H54 (cell line): ENCODE measurements at regions not wholly inside any gene's neighbourhood (a gene's known extent, or its start where the extent isn't known, plus 50 kb on each side); places are given as distances from the start of the nearest gene placed in this dataset.

ENCODE experiments used
- DNase-seq: peaks from one replicate; pipeline ENCODE4 v3.0.0; 2011; ENCODE audit warnings: low spot score, mixed read lengths; ENCODE audit not compliant: insufficient read length
- FAIRE-seq: peaks from 3 replicates; lab custom pipeline; 2011; peaks lifted over from hg19 to GRCh38; lab: Jason Lieb, UNC
- POLR2A ChIP-seq: IDR thresholded peaks from 2 replicates; pipeline ENCODE4 v1.6.1; 2011; ENCODE audit warnings: low read depth, mild to moderate bottlenecking, low read length

DNA sequence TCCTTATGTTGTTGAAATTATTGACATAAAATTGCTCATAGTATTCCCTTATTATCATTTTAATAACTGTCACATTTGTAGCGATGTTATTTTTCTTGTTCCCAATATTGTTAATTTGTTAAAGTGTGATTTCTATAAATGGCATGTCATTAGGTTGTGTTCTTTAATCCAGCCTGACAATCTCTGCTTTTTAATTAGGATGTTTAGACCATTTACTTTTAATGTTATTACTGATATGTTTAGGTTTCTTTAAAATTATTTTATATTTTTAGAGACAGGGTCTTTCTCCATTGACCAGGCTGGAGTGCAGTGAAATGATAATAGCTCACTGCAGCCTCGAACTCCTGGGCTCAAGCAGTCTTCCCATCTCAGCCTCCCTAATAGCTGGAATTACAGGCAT lies 408.5 kb downstream of the DLEU7 start:
- FAIRE-seq: no peak
- DNase-seq: no peak
- no peak for TF ChIP-seq POLR2A

DNA sequence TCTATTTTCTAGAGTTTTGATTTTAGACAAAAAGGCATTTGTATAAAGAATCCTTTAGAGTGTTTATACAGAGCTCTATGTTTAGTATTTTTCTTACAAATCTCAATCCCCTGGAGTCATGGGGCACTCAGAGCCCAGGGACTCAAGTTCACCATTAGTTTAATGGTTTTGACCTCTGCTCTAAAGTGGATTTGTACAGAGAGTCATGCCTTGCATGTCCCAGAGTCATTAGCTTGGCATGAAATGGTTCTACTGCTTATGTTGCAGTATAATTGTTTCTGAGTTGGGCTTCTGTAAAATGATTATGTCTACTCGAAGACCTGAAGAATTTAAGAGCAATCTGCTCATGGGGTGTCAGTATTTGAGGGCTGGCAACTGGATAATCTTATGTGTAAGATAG lies 406.2 kb downstream of the DLEU7 start:
- no peak for TF ChIP-seq POLR2A
- no peak for FAIRE-seq
- DNase-seq: no peak

DNA sequence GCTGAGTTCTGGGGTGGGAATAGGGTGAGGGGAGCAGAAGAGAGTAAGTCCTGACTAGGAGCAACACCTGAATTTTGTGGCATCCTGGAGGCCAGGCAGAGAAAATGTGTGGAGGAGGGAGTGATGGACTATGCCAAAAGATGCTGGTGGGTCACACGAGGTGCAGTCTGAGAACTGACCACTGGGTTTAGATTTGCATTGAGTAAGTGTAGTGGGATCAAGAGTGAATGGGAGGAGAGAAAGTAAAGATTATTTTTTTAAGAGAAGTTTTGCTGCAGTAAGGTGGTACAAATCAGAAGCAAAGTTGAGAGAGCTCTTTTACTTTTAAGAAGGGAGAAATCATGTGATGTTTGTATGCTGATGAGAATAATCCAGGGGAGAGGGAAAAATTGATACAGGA lies 405.1 kb downstream of the DLEU7 start:
- FAIRE-seq (no peak), DNase-seq (no peak)
- no peak for TF ChIP-seq POLR2A

DNA sequence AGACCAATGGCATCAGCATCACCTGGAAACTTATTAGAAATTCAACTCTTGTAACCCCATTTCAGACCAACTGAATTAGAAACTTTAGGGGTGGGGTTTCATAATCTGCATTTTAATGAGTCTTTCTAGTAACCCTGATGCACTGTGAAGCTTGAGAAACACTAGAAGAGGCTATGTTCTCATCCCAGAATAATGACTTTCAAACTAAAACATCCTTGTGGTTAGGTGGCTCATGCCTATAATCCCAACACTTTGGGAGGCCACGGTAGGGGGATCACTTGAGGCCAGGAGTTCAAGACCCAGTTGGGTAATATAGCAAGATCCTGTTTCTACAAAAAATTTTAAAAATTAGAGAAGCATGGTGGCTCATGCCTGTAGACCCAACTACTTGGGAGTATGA lies 402.4 kb downstream of the DLEU7 start:
- DNase-seq (no peak), FAIRE-seq (no peak)
- no peak for TF ChIP-seq POLR2A

DNA sequence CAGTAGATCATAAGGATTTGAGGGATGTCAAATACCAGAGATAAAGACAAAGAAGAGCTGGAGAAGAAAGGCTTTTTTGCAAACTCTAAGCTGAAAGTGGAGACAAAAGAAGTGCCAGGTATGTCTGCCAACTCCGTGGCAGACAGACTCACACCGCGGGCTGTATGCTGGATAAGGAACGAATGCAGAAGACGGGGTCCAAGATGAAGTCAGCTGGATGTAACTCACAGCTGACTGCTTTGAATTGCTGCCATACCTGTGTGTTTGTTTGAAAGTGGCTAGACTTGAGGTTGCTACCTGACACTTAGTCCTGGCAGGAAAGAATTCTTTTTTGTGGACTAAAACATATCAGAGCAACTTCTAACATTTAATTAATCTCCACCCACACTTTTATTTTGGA lies 398.8 kb downstream of the DLEU7 start:
- DNase-seq (no peak), FAIRE-seq (no peak)
- no peak for TF ChIP-seq POLR2A

DNA sequence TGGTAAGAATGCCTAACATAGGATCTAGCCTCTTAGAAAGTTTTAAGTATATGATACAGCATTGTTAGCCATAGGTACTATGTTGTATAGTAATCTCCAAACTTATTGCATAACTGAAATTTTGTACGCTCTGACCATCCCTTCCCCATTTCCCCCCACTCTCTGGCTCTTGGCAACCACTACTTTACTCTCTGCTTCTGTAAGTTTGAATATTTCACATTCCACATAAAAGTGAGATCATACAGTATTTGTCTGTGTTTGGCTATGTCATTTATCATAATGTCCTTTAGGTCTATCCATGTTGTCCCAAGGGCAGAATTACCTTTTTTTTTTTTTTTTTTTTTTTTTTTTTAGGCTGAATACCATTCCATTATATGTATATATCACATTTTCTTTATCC lies 396.9 kb downstream of the DLEU7 start:
- no peak for TF ChIP-seq POLR2A
- no peak for DNase-seq
- no peak for FAIRE-seq

DNA sequence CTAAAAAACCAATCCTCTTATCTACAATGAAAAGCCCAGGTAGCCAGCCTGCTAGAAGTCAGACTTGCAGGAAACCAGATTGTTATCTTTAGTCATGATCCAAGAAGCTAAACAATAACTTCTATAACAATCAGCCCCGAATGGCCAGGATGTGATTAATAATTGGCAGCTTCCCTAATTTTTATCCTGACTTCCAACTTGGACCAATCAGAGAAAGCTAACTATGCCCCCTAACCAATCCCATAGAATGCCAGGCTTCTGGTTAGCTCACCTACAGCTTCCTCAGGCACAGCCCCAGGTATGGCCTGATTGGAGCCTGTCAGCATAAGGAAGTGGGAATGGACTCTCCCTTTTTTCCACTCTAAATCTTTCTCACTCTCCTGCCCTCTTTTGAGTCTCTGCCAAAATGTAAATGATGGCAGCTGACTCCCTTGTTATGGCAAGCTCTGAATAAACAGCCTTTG lies 394.9 kb downstream of the DLEU7 start:
- no peak for DNase-seq
- no peak for TF ChIP-seq POLR2A
- no peak for FAIRE-seq

DNA sequence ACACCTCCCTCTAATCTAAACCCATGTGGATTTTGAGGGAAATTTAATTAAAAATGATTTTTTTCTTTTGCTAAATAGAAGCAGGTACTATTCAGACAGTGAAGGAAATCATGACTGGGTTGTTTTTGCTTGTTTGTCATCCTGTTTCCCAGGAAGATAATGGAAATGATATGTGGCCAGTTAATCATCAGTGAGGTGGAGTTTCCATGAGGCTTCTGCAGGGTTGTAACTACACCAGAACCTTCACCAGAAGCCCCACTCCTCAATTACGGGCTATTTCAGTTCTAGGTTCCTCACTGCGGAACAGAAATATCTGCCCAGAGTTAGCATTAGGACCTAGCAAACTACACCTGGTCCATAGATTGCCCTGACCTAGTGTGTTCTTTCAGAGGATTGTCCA lies 394.0 kb downstream of the DLEU7 start:
- no peak for TF ChIP-seq POLR2A
- no peak for DNase-seq
- FAIRE-seq: no peak

DNA sequence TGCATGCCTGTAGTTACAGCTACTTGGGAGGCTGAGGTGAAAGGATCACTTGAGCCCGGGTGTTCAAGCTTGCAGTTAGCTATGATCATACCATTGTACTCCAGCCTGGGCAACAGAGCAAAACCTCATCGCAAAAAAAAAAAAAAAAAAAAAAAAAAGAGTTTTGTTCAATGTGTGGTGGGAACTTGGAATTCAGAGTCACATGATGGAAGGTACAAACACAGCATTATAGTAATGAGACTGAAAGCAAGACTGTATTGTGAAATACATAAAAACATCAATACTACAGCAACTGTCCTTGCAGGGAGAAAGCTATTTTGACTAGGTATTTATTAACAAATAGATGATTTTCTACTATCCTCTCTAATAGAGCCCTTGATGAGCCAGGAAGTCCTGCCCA lies 393.2 kb downstream of the DLEU7 start:
- DNase-seq (no peak), FAIRE-seq (no peak)
- no peak for TF ChIP-seq POLR2A

DNA sequence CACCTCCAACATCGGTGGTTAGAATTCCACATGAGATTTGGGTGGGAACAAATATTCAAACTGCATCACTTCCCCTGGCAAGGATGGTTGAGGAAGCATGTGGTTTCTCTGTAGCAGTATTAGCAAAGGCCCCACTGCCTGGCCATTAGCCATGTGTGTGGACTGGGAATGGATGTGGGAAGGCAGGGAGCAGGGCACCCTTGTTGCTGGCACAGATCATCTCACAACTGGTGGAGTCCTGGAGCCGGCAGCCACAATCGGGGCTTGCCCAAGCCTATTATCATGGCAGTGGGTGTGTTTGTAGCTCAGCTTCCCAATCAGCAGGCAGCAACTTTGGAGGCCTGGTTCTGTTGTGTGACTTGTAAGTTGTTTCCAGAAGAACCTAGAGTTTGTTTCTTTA lies 391.9 kb downstream of the DLEU7 start:
- DNase-seq (no peak), FAIRE-seq (no peak)
- no peak for TF ChIP-seq POLR2A

DNA sequence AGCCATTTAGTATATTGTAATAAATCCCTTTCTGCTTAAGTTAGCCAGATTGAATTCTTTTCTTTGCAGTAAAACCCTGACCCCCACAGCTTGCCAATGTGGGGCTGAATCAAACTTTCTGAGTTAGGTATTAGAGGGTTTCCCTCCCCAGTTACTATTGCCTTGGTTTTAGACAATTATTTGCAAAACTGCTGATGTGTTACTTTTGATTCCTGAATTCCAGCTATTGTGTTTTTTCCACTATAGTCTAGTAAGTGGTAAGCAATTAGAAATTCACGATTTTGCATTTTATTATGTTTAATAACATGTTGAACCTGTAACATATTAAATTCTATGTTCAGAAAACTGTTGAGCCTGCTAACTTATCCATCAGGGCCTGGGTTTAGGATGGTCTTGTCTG lies 391.5 kb downstream of the DLEU7 start:
- TF ChIP-seq POLR2A: no peak
- FAIRE-seq (no peak), DNase-seq (no peak)

DNA sequence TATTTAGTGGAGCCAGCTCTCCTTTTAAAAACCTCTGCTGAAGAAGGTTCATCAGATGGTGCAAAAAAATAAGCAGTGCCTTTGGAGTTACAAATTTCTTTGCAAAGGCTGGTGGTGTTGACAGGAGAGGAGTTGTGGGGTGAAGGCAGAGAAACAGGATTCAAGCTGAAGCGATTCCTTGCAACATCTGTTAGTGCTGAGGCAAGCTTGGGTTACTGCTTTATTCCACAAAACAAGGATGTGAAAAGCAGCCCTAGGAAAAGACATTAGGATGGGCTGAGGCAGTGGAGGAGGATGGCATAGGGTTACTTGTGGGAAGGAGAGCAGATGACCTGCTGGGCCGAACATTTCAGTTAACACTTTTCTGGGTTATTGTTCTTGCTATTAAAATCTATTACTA lies 390.7 kb downstream of the DLEU7 start:
- TF ChIP-seq POLR2A: no peak
- no peak for DNase-seq

DNA sequence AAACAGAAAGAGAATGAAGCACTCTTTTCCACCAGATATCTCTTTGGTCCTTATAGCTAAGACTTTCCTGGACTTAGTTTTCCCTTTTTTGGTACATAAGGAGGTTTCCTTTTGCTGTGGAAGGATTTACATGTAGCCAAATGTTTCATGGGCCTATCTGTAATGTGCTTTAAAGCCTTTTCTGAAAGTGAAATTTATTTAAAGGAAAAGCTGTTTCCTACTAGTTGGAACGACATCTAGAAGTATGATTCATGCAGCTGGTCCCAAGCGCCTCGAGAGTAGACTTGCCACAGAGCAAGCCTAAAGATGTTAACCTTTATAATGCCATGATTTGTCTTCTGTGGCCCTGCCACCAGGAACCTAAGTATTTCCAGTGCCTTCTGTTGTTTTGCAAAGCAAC lies 390.3 kb downstream of the DLEU7 start:
- no peak for DNase-seq
- FAIRE-seq: no peak
- TF ChIP-seq POLR2A: no peak

More for the DNA sequence above, 390.7 kb downstream of the DLEU7 start:
- FAIRE-seq: no peak

DNA sequence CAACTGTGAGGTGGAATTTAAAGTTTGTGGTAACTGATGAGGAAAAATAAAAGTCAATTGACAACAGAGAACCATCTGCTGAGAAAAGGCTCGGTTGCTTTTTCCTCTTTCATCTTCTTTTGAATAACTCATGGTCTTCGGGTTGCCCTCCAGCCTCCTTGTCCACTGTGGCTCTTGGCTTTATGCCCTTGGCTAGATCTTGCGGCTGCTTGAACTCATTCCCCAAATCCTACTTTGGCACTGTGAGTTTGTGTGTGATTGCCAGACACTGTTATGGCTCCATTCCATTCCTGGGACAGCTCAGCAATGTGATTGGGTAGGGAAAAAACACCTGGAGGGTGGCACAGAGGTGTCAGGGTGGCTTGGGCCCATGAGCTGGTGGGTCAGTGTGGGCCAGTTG lies 387.4 kb downstream of the DLEU7 start:
- no peak for TF ChIP-seq POLR2A
- DNase-seq (no peak), FAIRE-seq (no peak)

DNA sequence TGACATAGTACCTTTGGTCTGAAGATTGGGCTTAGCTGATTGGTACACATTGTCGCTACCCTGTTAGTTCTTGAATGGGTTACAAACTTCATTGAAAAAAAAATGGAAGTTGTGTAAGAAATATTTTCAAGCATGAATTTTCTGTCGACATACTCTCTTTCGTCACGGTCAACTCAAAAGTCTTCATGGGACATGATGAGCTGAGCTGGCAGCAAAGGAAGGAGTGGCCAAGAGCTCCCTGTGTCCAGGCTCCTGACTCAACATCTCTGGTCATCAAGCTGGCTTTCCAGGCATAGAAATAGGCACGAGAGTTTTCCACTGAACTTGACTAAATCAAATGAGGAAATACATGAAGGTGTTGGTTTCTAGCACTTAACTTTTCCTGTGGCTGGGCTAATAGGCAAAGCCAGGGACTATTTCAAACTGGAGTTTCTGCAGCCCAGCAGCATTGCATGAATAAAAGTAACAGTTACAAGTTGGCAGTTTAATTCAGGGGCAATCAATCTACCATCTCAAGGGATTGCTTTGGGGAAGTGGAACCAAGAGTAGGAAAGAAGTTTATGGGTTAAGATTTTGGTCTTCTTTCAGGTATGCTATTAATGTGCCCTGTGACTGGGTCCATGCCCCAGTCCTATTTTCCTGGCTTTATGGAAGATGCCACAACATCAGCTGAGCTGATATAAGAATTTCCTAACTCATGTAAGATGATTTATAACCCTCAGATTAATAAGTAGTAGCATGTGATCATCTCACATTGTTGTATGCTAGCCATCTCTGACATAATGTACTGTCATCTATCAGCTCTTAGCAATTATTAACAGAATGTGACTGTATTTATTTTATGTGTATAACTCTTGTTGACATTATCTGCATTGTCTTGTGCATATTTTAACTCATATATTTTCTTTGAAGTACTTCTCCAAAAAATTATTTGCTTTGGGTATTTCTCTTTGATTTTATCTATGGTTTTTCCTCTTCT lies 385.8 kb downstream of the DLEU7 start:
- FAIRE-seq: no peak
- TF ChIP-seq POLR2A: no peak
- no peak for DNase-seq

DNA sequence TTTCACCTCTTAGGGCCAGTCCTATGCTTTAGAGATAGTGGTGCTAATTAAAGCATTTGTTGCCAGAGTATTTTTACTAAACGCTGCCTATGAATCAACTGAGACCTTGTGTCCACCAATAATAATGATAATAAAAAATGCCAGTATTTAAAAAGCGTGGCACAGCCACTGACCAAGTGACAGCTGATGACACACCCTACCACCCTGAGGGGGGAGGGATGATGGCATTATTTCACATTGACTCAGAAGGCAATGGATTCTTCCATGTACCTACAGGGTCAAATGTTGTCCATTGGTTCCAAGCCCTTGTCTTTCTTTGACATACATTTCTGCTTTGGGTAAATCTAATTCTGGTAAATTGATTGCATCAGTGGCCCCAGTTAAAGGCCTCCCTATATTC lies 384.4 kb downstream of the DLEU7 start:
- FAIRE-seq (no peak), DNase-seq (no peak)
- no peak for TF ChIP-seq POLR2A
